Heart right ventricle (tissue), 16 donors: ENCODE measurements at regions not wholly inside any gene's neighbourhood (a gene's known extent, or its start where the extent isn't known, plus 50 kb on each side); places are given as distances from the start of the nearest gene placed in this dataset.

Experiments used
- ATAC-seq, 8 donors: fragments of 200-7000 bp; cut with Tn5 transposase; one replicate each; pipeline ENCODE4 v1.9.1; 2020; ENCODE audit warnings: mild to moderate bottlenecking in 8 of 8, moderate library complexity in 8 of 8, moderate number of reproducible peaks in 1 of 8
- DNase-seq, 2 donors: peaks; one replicate each; pipeline ENCODE4 v3.0.0-alpha.2; 2020
- H3K27ac ChIP-seq, 10 donors: fragments of 200-600 bp; sonication (generic) in 2 of 10; one replicate each; pipeline versions ENCODE4 v1.5.0 to v1.8.0; 2020 to 2022; ENCODE audit warnings: mild to moderate bottlenecking in 3 of 10
- H3K27me3 ChIP-seq, 7 donors: fragments of 200-600 bp; one replicate each; pipeline ENCODE4 v1.8.0; 2021 to 2022; ENCODE audit warnings: mild to moderate bottlenecking in 2 of 7
- H3K36me3 ChIP-seq, 9 donors: fragments of 200-600 bp; sonication (generic) in 1 of 9; one replicate each; pipeline versions ENCODE4 v1.5.0 to v1.8.0; 2020 to 2022; ENCODE audit warnings: mild to moderate bottlenecking in 2 of 9
- H3K4me1 ChIP-seq, 9 donors: fragments of 200-600 bp; sonication (generic) in 1 of 9; one replicate each; pipeline versions ENCODE4 v1.5.0 to v1.8.0; 2020 to 2022; ENCODE audit warnings: mild to moderate bottlenecking in 4 of 9
- H3K4me3 ChIP-seq, 10 donors: fragments of 200-600 bp; sonication (generic) in 2 of 10; one replicate each; pipeline versions ENCODE4 v1.5.0 to v1.8.0; 2020 to 2022; ENCODE audit warnings: mild to moderate bottlenecking in 7 of 10, moderate library complexity in 2 of 10
- H3K9me3 ChIP-seq, 11 donors: fragments of 200-600 bp in 10 of 11; sonication (generic) in 2 of 11; one replicate each; pipeline versions ENCODE4 v1.5.0 to v1.8.0; 2013 to 2022; ENCODE audit warnings: mild to moderate bottlenecking in 2 of 11, control low read depth in 1 of 11, moderate library complexity in 1 of 11
- CTCF ChIP-seq, 9 donors: fragments of 200-600 bp; sonication (generic) in 2 of 9; IDR thresholded peaks; one replicate each; pipeline versions ENCODE4 v1.5.0 to v1.8.0; 2021 to 2022; ENCODE audit warnings: antibody characterized with exemption in 9 of 9, mild to moderate bottlenecking in 5 of 9, moderate library complexity in 1 of 9
- WGBS, 2 donors: extraction: QIAGEN DNeasy Blood & Tissue Kit; methylation state at CpG; one replicate each; pipeline ENCODE4 v1.1.7; 2013; ENCODE audit warnings: inconsistent platforms in 1 of 2; 5-methylcytosine and 5-hydroxymethylcytosine counted together
- intact Hi-C, 10 donors: fragments of 100-400 bp; cut with DNase I; formaldehyde crosslinking; loops; one replicate each; pipeline versions ENCODE4 v1.11.1 to v1.14.2; 2022
- donor health status: Arrhythmogenic right ventricular cardiomyopathy.
- donor health status: ischemic (EF 13 %, LVEDD 7.1; RV severe dilation, severe dysfunction).
- donor health status: healthy with polysubstance abuse.
- donor health status: DM: no; HTN: yes; CAD: no.
- donor health status: DM: no; HTN: no; CAD: no.
- donor health status: ischemic (EF 25% LVEDD 6.9; RV normal size, moderate dysfunction).
- donor health status: ischemic (EF 25% LVEDD 5.7; RV mildly dilated, moderate dysfunction).
- donor health status: healthy.
- donor health status: DM: yes; HTN: yes; CAD: no.
- donor health status: Ischemic cardiomyopathy.
- donor health status: ischemic (EF 35%, LVEDD 5.7; RV mildly dilated, moderate dysfunction).
- donor health status: nonischemic (EF 11% LVEDD 7.7; RV severe dilation, severe dysfunction).
- donor health status: DM: yes; HTN: yes; CAD: no.
- donor health status: PGD.
- donor health status: ischemic (EF 29% LVEDD 5.4; RV normal size, mild dysfunction).
- donor health status: nonischemic (EF 23%, LVEDD 6.1; RV moderate dilation, normal function).

GRCh38 chr11:79807506-79807905 lies 366.7 kb upstream of the TENM4 start:
- DNase-seq, result no peak
- intact Hi-C loops, result no loop called here
- no peaks in the 10 kb centered on the region for H3K36me3 ChIP-seq
- no peaks in the 10 kb centered on the region for H3K27me3 ChIP-seq
- 75 to 77% methylated on average over 2 of the region's 2 CpGs for WGBS, 2 donors
- H3K4me3 ChIP-seq, result no peak overlapping the region
- H3K4me1 ChIP-seq, result no peaks in the 10 kb centered on the region
- no peak for ATAC-seq
- no peak for TF ChIP-seq CTCF (IDR thresholded peaks at IDR 0.05)
- H3K27ac ChIP-seq, result no peak overlapping the region
- peaks cover 0 to 4% (median 0%) of the 10 kb centered on the region in 11 donors for H3K9me3 ChIP-seq

- H3K36me3 ChIP-seq, result no peaks in the 10 kb centered on the region
- no peak overlapping the region for H3K27ac ChIP-seq
- 50 to 64% methylated on average over 1 of the region's 1 CpG for WGBS, 2 donors
- H3K27me3 ChIP-seq, result no peaks in the 10 kb centered on the region
- no peak overlapping the region for H3K4me3 ChIP-seq
- H3K9me3 ChIP-seq, result peaks cover 0 to 2% (median 0%) of the 10 kb centered on the region in 11 donors
- no peak for ATAC-seq
- DNase-seq, result no peak
- no peak for TF ChIP-seq CTCF (IDR thresholded peaks at IDR 0.05)
- no peaks in the 10 kb centered on the region for H3K4me1 ChIP-seq
- intact Hi-C loops, result no loop called here
Measured at GRCh38 chr11:79796704-79797103, 355.9 kb upstream of the TENM4 start.

GRCh38 chr11:79794484-79795393 lies 353.9 kb upstream of the TENM4 start:
- H3K36me3 ChIP-seq, result no peaks in the 10 kb centered on the region
- ATAC-seq (no peak), DNase-seq (no peak)
- peaks cover 0 to 2% (median 0%) of the 10 kb centered on the region in 11 donors for H3K9me3 ChIP-seq
- TF ChIP-seq CTCF (IDR thresholded peaks at IDR 0.05), result no peak
- H3K27ac ChIP-seq, result no peak overlapping the region
- H3K4me3 ChIP-seq, result no peak overlapping the region
- H3K4me1 ChIP-seq, result no peaks in the 10 kb centered on the region
- no peaks in the 10 kb centered on the region for H3K27me3 ChIP-seq
- intact Hi-C loops, result no loop called here
- WGBS, 2 donors, result 65 to 70% methylated on average over 4 of the region's 4 CpGs

DNA sequence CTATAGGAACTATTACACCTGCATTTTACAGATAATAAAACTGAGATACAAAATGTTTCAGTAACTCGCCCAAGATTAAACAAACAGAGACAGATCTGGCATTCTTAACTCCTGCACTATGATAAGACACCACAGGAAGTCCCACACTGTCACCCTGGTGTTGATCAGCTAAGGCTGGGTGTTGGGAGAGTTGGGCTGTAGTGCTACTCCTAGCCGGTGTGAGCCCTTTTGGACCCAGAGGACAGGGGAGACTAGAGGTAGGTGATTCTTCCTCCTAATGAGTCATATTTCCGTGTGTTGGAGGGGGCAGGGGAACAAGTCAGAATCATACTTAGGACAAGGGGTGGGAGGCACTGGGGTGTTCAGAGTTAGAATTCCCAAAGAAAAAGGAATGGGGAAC lies 353.2 kb upstream of the TENM4 start:
- WGBS, 2 donors, result 44 to 50% methylated on average over 3 of the region's 3 CpGs

More for the DNA sequence above, 353.2 kb upstream of the TENM4 start:
- Histone ChIP-seq H3K27ac (no peak overlapping the region), H3K4me3 (no peak overlapping the region), H3K36me3 (no peaks in the 10 kb centered on the region), H3K27me3 (no peaks in the 10 kb centered on the region), H3K4me1 (no peaks in the 10 kb centered on the region), H3K9me3 (peaks cover 0 to 8% (median 0%) of the 10 kb centered on the region in 11 donors)
- intact Hi-C loops, result no loop called here
- no peak for DNase-seq
- TF ChIP-seq CTCF (IDR thresholded peaks at IDR 0.05), result no peak
- no peak for ATAC-seq
